CD14-positive monocyte (primary cell): ENCODE measurements at regions not wholly inside any gene's neighbourhood (a gene's known extent, or its start where the extent isn't known, plus 50 kb on each side); places are given as distances from the start of the nearest gene placed in this dataset.

Experiments
- DNase-seq, 3 donors: peaks; one replicate each; pipeline ENCODE4 v3.0.0-alpha.2; 2011 to 2022
- H2AFZ ChIP-seq: 2 replicates; pipeline ENCODE4 v1.6.0; 2012; ENCODE audit warnings: mild to moderate bottlenecking, low read depth, low read length, inconsistent platforms; ENCODE audit not compliant: insufficient read depth, poor library complexity, severe bottlenecking
- H3K27ac ChIP-seq, 2 donors: 1 replicate in 1 of 2; 2 replicates in 1 of 2; pipeline ENCODE4 v1.5.1; 2012 to 2013; ENCODE audit warnings: low read length in 2 of 2, control low read depth in 1 of 2, inconsistent platforms in 1 of 2, low read depth in 1 of 2, mild to moderate bottlenecking in 1 of 2
- H3K27me3 ChIP-seq, 2 donors: one replicate each; pipeline versions ENCODE4 v1.6.0 to v1.6.1; 2011 to 2013; ENCODE audit warnings: low read length in 2 of 2; ENCODE audit not compliant: control insufficient read depth in 2 of 2, insufficient read depth in 2 of 2
- H3K36me3 ChIP-seq, 2 donors: replicated peaks in 1 of 2; 1 replicate in 1 of 2; 2 replicates in 1 of 2; pipeline versions ENCODE4 v1.5.1 to v1.6.1; 2012 to 2013; ENCODE audit warnings: low read length in 2 of 2, control low read depth in 1 of 2, inconsistent platforms in 1 of 2, mild to moderate bottlenecking in 1 of 2; ENCODE audit not compliant: insufficient read depth in 2 of 2, control insufficient read depth in 1 of 2
- H3K4me1 ChIP-seq, 2 donors: 1 replicate in 1 of 2; 2 replicates in 1 of 2; pipeline versions ENCODE4 v1.5.1 to v1.6.1; 2012 to 2013; ENCODE audit warnings: low read length in 2 of 2, control low read depth in 1 of 2, inconsistent platforms in 1 of 2, mild to moderate bottlenecking in 1 of 2, moderate library complexity in 1 of 2; ENCODE audit not compliant: insufficient read depth in 2 of 2, control insufficient read depth in 1 of 2
- H3K4me2 ChIP-seq: replicated peaks from 2 replicates; pipeline ENCODE3; 2012; ENCODE audit warnings: low read length, moderate library complexity, mild to moderate bottlenecking; ENCODE audit not compliant: poor library complexity, severe bottlenecking; ENCODE audit errors: extremely low read depth
- H3K4me3 ChIP-seq, 3 experiments: fragments of 200-600 bp in 1 of 3; sonication (generic) in 1 of 3; replicated peaks in 1 of 3; 1 replicate in 2 of 3; 2 replicates in 1 of 3; pipeline ENCODE4 v1.5.1; 2011 to 2013; ENCODE audit warnings: low read length in 3 of 3, mild to moderate bottlenecking in 3 of 3, control low read depth in 2 of 3, low read depth in 2 of 3, inconsistent platforms in 1 of 3, moderate library complexity in 1 of 3
- H3K79me2 ChIP-seq: 2 replicates; pipeline ENCODE4 v1.6.0; 2012; ENCODE audit warnings: mild to moderate bottlenecking, control low read depth, inconsistent platforms, low read length, moderate library complexity; ENCODE audit not compliant: insufficient read depth
- H3K9ac ChIP-seq: 2 replicates; pipeline ENCODE4 v1.6.0; 2017; ENCODE audit warnings: low read length, mild to moderate bottlenecking; ENCODE audit not compliant: insufficient read depth, poor library complexity, severe bottlenecking
- H3K9me3 ChIP-seq, 2 donors: replicated peaks in 1 of 2; 1 replicate in 1 of 2; 2 replicates in 1 of 2; pipeline versions ENCODE4 v1.5.1 to v1.6.1; 2012 to 2013; ENCODE audit warnings: low read length in 2 of 2, control low read depth in 1 of 2; ENCODE audit not compliant: control insufficient read depth in 1 of 2, insufficient read depth in 1 of 2
- H4K20me1 ChIP-seq: 2 replicates; pipeline ENCODE4 v1.6.0; 2012; ENCODE audit warnings: mild to moderate bottlenecking, low read length, control low read depth, moderate library complexity; ENCODE audit not compliant: insufficient read depth
- H3K27ac Mint-ChIP-seq, 7 donors: one replicate each; pipeline ENCODE4 v1.8.0; 2020; ENCODE audit warnings: mild to moderate bottlenecking in 7 of 7, mixed read lengths in 7 of 7, moderate library complexity in 6 of 7, inconsistent platforms in 2 of 7
- H3K27me3 Mint-ChIP-seq, 3 donors: one replicate each; pipeline ENCODE4 v1.8.0; 2021 to 2022; ENCODE audit warnings: low read depth in 3 of 3, mild to moderate bottlenecking in 3 of 3, mixed read lengths in 3 of 3, moderate library complexity in 3 of 3, inconsistent platforms in 1 of 3
- H3K36me3 Mint-ChIP-seq, 2 donors: one replicate each; pipeline ENCODE4 v1.8.0; 2020; ENCODE audit warnings: mixed read lengths in 2 of 2, inconsistent platforms in 1 of 2, mild to moderate bottlenecking in 1 of 2
- H3K4me1 Mint-ChIP-seq: one replicate; pipeline ENCODE4 v1.8.0; 2020; ENCODE audit warnings: mild to moderate bottlenecking, mixed read lengths
- H3K4me3 Mint-ChIP-seq, 2 donors: one replicate each; pipeline ENCODE4 v1.8.0; 2020; ENCODE audit warnings: mild to moderate bottlenecking in 2 of 2, mixed read lengths in 2 of 2, moderate library complexity in 1 of 2
- H3K9me3 Mint-ChIP-seq, 7 donors: one replicate each; pipeline ENCODE4 v1.8.0; 2020 to 2022; ENCODE audit warnings: mixed read lengths in 7 of 7, mild to moderate bottlenecking in 6 of 7, moderate library complexity in 6 of 7, inconsistent platforms in 2 of 7
- WGBS: methylation state at CpG from one replicate; pipeline ENCODE4 v1.1.5; 2013; ENCODE audit warnings: missing lambda C conversion rate; ENCODE audit not compliant: insufficient coverage; 5-methylcytosine and 5-hydroxymethylcytosine counted together
- intact Hi-C, 2 donors: fragments of 100-400 bp; cut with micrococcal nuclease; formaldehyde crosslinking; loops; one replicate each; pipeline versions ENCODE4 v1.15.0 to v1.15.1; 2023
- TF ChIP-seq, protein P1 (sequence below): fragments of 200-600 bp; IDR thresholded peaks from one replicate; pipeline ENCODE4 v1.8.0; 2022; ENCODE audit warnings: antibody characterized with exemption, mild to moderate bottlenecking

DNA sequence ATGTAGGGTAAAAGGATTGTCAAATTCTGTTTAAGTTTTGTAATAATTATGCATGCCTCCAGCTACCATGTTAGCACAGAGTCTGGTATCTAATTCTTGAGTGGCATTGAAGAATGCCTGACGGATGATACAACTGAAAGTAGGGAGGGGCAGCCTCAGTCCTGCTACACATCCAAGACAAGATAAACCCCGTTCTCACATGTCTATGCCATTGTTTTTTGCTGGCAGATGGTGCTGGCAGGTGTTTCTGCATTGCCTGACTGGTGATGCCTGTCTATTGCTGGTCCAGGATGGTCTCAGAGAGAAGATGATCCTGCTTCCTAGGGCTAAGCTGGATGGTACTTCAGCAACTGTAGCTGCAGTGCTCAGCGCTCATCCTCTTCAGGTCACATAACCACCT lies 245.8 kb upstream of the NAV3 start:
- H3K9me3 Mint-ChIP-seq: peaks cover 0 to 6% (median 0%) of the 10 kb centered on the region in 7 donors
- Histone ChIP-seq H3K36me3 (no peaks in the 10 kb centered on the region), H3K4me1 (no peaks in the 10 kb centered on the region), H3K9me3 (no peaks in the 10 kb centered on the region), H3K4me2 (no peak overlapping the region), H3K27ac (no peak overlapping the region), H3K9ac (no peak overlapping the region), H4K20me1 (no peaks in the 10 kb centered on the region), H3K79me2 (no peaks in the 10 kb centered on the region), H2AFZ (no peak overlapping the region), H3K4me3 (no peak overlapping the region), H3K27me3 (no peaks in the 10 kb centered on the region)
- H3K27ac Mint-ChIP-seq: no peak overlapping the region
- H3K4me1 Mint-ChIP-seq: no peaks in the 10 kb centered on the region
- TF ChIP-seq, protein P1, sequence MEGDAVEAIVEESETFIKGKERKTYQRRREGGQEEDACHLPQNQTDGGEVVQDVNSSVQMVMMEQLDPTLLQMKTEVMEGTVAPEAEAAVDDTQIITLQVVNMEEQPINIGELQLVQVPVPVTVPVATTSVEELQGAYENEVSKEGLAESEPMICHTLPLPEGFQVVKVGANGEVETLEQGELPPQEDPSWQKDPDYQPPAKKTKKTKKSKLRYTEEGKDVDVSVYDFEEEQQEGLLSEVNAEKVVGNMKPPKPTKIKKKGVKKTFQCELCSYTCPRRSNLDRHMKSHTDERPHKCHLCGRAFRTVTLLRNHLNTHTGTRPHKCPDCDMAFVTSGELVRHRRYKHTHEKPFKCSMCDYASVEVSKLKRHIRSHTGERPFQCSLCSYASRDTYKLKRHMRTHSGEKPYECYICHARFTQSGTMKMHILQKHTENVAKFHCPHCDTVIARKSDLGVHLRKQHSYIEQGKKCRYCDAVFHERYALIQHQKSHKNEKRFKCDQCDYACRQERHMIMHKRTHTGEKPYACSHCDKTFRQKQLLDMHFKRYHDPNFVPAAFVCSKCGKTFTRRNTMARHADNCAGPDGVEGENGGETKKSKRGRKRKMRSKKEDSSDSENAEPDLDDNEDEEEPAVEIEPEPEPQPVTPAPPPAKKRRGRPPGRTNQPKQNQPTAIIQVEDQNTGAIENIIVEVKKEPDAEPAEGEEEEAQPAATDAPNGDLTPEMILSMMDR: no peak
- no peak overlapping the region for H3K4me3 Mint-ChIP-seq
- no peaks in the 10 kb centered on the region for H3K27me3 Mint-ChIP-seq
- intact Hi-C loops: no loop called here
- 90% methylated on average over 2 of the region's 3 CpGs for WGBS
- H3K36me3 Mint-ChIP-seq: no peaks in the 10 kb centered on the region
- no peak for DNase-seq

GRCh38 chr12:77578466-77579220 lies 252.1 kb upstream of the NAV3 start:
- TF ChIP-seq, protein P1: no peak
- Mint-ChIP-seq H3K4me1 (no peaks in the 10 kb centered on the region), H3K27me3 (no peaks in the 10 kb centered on the region), H3K9me3 (peaks cover 0 to 3% (median 0%) of the 10 kb centered on the region in 7 donors), H3K4me3 (no peak overlapping the region), H3K27ac (no peak overlapping the region), H3K36me3 (no peaks in the 10 kb centered on the region)
- H3K4me2 ChIP-seq: no peak overlapping the region
- no peaks in the 10 kb centered on the region for H4K20me1 ChIP-seq
- no peak overlapping the region for H3K4me3 ChIP-seq
- intact Hi-C loops: no loop called here
- no peak overlapping the region for H3K9ac ChIP-seq
- 100% methylated on average over 1 of the region's 4 CpGs for WGBS
- no peaks in the 10 kb centered on the region for H3K4me1 ChIP-seq
- no peak overlapping the region for H2AFZ ChIP-seq
- H3K27ac ChIP-seq: no peak overlapping the region
- H3K36me3 ChIP-seq: no peaks in the 10 kb centered on the region
- no peak for DNase-seq
- no peaks in the 10 kb centered on the region for H3K27me3 ChIP-seq
- H3K9me3 ChIP-seq: no peaks in the 10 kb centered on the region
- H3K79me2 ChIP-seq: no peaks in the 10 kb centered on the region
